ENCODE measurements at regions not wholly inside any gene's neighbourhood (a gene's known extent, or its start where the extent isn't known, plus 50 kb on each side); places are given as distances from the start of the nearest gene placed in this dataset.

DNA sequence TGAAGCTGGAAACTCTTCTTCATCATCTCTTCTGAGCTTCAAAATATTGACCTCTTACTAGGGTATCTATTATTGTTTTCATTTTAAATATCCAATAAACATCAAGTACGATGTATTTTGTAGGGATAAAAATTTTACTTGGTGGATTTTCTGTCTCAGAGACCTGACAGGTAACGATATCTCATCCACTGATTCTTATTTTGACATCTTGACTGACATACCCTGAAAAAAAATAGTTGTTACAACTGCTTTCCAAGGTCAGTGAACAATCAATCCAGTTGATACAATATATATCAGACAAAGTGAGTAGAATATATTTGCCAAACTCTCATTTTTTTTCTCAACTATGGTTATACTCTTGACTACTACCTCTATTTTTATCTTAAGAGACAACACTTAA is 963.7 kb upstream of the CDH2 start:
- DNase-seq: no peak
- H3K9me3 ChIP-seq: no peaks in the 10 kb centered on the region
- H3K4me1 ChIP-seq: no peaks in the 10 kb centered on the region
- ATAC-seq: no peak
- H3K36me3 ChIP-seq: no peaks in the 10 kb centered on the region
- H3K27me3 ChIP-seq: no peaks in the 10 kb centered on the region
- intact Hi-C loops (cut with DNase I): no loop called here
- H3K4me3 ChIP-seq: no peak overlapping the region
- H3K27ac ChIP-seq: no peak overlapping the region
- TF ChIP-seq, protein P1, sequence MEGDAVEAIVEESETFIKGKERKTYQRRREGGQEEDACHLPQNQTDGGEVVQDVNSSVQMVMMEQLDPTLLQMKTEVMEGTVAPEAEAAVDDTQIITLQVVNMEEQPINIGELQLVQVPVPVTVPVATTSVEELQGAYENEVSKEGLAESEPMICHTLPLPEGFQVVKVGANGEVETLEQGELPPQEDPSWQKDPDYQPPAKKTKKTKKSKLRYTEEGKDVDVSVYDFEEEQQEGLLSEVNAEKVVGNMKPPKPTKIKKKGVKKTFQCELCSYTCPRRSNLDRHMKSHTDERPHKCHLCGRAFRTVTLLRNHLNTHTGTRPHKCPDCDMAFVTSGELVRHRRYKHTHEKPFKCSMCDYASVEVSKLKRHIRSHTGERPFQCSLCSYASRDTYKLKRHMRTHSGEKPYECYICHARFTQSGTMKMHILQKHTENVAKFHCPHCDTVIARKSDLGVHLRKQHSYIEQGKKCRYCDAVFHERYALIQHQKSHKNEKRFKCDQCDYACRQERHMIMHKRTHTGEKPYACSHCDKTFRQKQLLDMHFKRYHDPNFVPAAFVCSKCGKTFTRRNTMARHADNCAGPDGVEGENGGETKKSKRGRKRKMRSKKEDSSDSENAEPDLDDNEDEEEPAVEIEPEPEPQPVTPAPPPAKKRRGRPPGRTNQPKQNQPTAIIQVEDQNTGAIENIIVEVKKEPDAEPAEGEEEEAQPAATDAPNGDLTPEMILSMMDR (IDR thresholded peaks at IDR 0.05): no peak

GRCh38 chr18:29137773-29138495 is 961.0 kb upstream of the CDH2 start:
- H3K4me3 ChIP-seq: no peak overlapping the region
- no peaks in the 10 kb centered on the region for H3K36me3 ChIP-seq
- no peak overlapping the region for H3K27ac ChIP-seq
- no peaks in the 10 kb centered on the region for H3K27me3 ChIP-seq
- intact Hi-C loops (cut with DNase I): no loop called here
- no peak for DNase-seq
- no peak for ATAC-seq
- TF ChIP-seq, protein P1 (IDR thresholded peaks at IDR 0.05): no peak
- H3K9me3 ChIP-seq: no peaks in the 10 kb centered on the region
- no peaks in the 10 kb centered on the region for H3K4me1 ChIP-seq

GRCh38 chr18:29123706-29124530 is 947.0 kb upstream of the CDH2 start:
- no peak for DNase-seq
- intact Hi-C loops (cut with DNase I): no loop called here
- Histone ChIP-seq H3K27ac (no peak overlapping the region), H3K9me3 (no peaks in the 10 kb centered on the region), H3K4me3 (no peak overlapping the region), H3K36me3 (no peaks in the 10 kb centered on the region), H3K27me3 (no peaks in the 10 kb centered on the region), H3K4me1 (no peaks in the 10 kb centered on the region)
- TF ChIP-seq, protein P1 (IDR thresholded peaks at IDR 0.05): no peak
- no peak for ATAC-seq

DNA sequence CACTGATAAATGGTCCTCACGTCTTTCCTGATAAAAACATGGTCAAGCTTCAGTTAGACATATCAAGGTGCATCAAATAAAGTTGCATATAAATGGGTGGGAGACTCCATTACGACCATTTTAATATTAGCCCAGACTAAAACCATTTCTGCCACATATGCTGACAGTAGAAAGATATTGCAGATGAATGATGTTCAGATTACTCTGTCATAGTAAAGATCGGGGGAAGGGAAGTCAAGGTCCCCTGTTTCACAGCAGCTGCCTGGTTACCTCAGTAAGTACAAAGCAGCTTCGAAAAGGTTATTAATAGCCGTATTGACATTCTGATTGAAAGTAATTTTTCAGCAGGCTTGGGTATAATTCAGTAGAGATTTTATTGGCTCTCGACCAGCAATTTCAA is 927.7 kb upstream of the CDH2 start:
- TF ChIP-seq, protein P1 (IDR thresholded peaks at IDR 0.05): no peak
- DNase-seq (no peak), ATAC-seq (no peak)
- no peak overlapping the region for H3K4me3 ChIP-seq
- H3K4me1 ChIP-seq: no peaks in the 10 kb centered on the region
- no peaks in the 10 kb centered on the region for H3K36me3 ChIP-seq
- no peaks in the 10 kb centered on the region for H3K9me3 ChIP-seq
- no peaks in the 10 kb centered on the region for H3K27me3 ChIP-seq
- no peak overlapping the region for H3K27ac ChIP-seq
- intact Hi-C loops (cut with DNase I): no loop called here

GRCh38 chr18:29104227-29104626 is 927.3 kb upstream of the CDH2 start:
- TF ChIP-seq, protein P1 (IDR thresholded peaks at IDR 0.05): no peak
- Histone ChIP-seq H3K36me3 (no peaks in the 10 kb centered on the region), H3K4me3 (no peak overlapping the region), H3K4me1 (no peaks in the 10 kb centered on the region), H3K9me3 (no peaks in the 10 kb centered on the region), H3K27me3 (no peaks in the 10 kb centered on the region), H3K27ac (no peak overlapping the region)
- DNase-seq (no peak), ATAC-seq (no peak)
- intact Hi-C loops (cut with DNase I): no loop called here

Data from upper lobe of right lung (tissue), 1 donor.